Ishikawa (cell line): ENCODE measurements at regions not wholly inside any gene's neighbourhood (a gene's known extent, or its start where the extent isn't known, plus 50 kb on each side); places are given as distances from the start of the nearest gene placed in this dataset.

Source experiments
- CEBPB ChIP-seq: IDR thresholded peaks from 2 replicates; pipeline ENCODE4 v1.6.1; 2012
- CREB1 ChIP-seq: IDR thresholded peaks from 2 replicates; pipeline ENCODE4 v1.6.1; 2012; ENCODE audit warnings: low read depth
- EGR1 ChIP-seq: IDR thresholded peaks from 2 replicates; pipeline ENCODE4 v1.6.1; 2012
- EP300 ChIP-seq: IDR thresholded peaks from 2 replicates; pipeline ENCODE4 v1.6.1; 2012; ENCODE audit warnings: borderline replicate concordance
- FOXM1 ChIP-seq: IDR thresholded peaks from 2 replicates; pipeline ENCODE4 v1.6.1; 2012; ENCODE audit warnings: low read depth, borderline replicate concordance
- MAX ChIP-seq: IDR thresholded peaks from 2 replicates; pipeline ENCODE4 v1.6.1; 2012
- NFIC ChIP-seq: IDR thresholded peaks from 2 replicates; pipeline ENCODE4 v1.6.1; 2012
- RAD21 ChIP-seq: IDR thresholded peaks from 2 replicates; pipeline ENCODE4 v1.6.1; 2012; ENCODE audit warnings: low read depth
- REST ChIP-seq: IDR thresholded peaks from 2 replicates; pipeline ENCODE4 v1.6.1; 2012; ENCODE audit warnings: low read depth, mild to moderate bottlenecking
- TAF1 ChIP-seq: IDR thresholded peaks from 2 replicates; pipeline ENCODE4 v1.6.1; 2012; ENCODE audit warnings: low read depth, mild to moderate bottlenecking
- TCF12 ChIP-seq: IDR thresholded peaks from 2 replicates; pipeline ENCODE4 v1.6.1; 2012; ENCODE audit warnings: low read depth
- TEAD4 ChIP-seq: IDR thresholded peaks from 2 replicates; pipeline ENCODE4 v1.6.1; 2012
- YY1 ChIP-seq: IDR thresholded peaks from 2 replicates; pipeline ENCODE4 v1.6.1; 2012; ENCODE audit warnings: low read depth
- ZBTB7A ChIP-seq: IDR thresholded peaks from 2 replicates; pipeline ENCODE4 v1.6.1; 2012; ENCODE audit warnings: low read depth
- TF ChIP-seq, protein P1 (sequence below): IDR thresholded peaks from 2 replicates; pipeline ENCODE4 v1.6.1; 2012

DNA sequence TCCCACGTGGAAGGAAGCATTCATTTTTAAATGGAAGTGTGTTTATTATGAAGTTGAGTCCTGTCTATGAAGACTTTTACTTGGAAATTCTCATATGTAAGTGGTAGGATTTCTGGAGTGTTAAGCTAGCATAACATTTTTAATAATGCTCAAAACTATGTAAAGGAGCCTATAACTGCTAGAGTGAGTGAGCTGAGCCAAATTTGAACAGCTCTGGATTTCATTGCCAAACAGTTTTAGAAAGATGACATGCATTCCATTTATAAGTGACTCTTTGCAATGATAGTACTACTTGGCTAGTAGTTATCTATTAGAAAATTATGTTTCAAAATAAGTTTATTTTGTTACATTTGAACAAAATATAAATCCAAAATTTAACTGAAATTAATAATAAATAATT lies 721.2 kb downstream of the LUZP2 start:
- TF ChIP-seq, protein P1, sequence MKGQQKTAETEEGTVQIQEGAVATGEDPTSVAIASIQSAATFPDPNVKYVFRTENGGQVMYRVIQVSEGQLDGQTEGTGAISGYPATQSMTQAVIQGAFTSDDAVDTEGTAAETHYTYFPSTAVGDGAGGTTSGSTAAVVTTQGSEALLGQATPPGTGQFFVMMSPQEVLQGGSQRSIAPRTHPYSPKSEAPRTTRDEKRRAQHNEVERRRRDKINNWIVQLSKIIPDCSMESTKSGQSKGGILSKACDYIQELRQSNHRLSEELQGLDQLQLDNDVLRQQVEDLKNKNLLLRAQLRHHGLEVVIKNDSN, result no peak
- TF ChIP-seq MAX (no peak), CEBPB (no peak), YY1 (no peak), CREB1 (no peak), ZBTB7A (no peak), TAF1 (no peak), RAD21 (no peak)

GRCh38 chr11:25225078-25225477 lies 728.2 kb downstream of the LUZP2 start:
- no peak for TF ChIP-seq NFIC
- no peak for TF ChIP-seq ZBTB7A
- TF ChIP-seq, protein P1, result no peak
- TF ChIP-seq RAD21, result no peak
- TF ChIP-seq TCF12, result no peak
- TF ChIP-seq CREB1, result no peak
- no peak for TF ChIP-seq EP300
- TF ChIP-seq EGR1, result no peak
- TF ChIP-seq MAX, result no peak
- no peak for TF ChIP-seq YY1
- TF ChIP-seq TEAD4, result no peak
- no peak for TF ChIP-seq TAF1
- TF ChIP-seq REST, result no peak
- TF ChIP-seq CEBPB, result no peak
- TF ChIP-seq FOXM1, result no peak

GRCh38 chr11:25242928-25243327 lies 746.1 kb downstream of the LUZP2 start:
- TF ChIP-seq ZBTB7A, result no peak
- TF ChIP-seq CREB1, result no peak
- no peak for TF ChIP-seq EP300
- TF ChIP-seq, protein P1, result no peak
- no peak for TF ChIP-seq RAD21
- TF ChIP-seq EGR1, result no peak
- TF ChIP-seq TCF12, result no peak
- TF ChIP-seq TEAD4, result no peak
- TF ChIP-seq FOXM1, result no peak
- no peak for TF ChIP-seq CEBPB
- TF ChIP-seq REST, result no peak
- no peak for TF ChIP-seq MAX
- TF ChIP-seq YY1, result no peak
- TF ChIP-seq NFIC, result no peak
- TF ChIP-seq TAF1, result no peak

- TF ChIP-seq MAX (no peak), EGR1 (no peak)
Observed at GRCh38 chr11:25244126-25244525, 747.3 kb downstream of the LUZP2 start.

DNA sequence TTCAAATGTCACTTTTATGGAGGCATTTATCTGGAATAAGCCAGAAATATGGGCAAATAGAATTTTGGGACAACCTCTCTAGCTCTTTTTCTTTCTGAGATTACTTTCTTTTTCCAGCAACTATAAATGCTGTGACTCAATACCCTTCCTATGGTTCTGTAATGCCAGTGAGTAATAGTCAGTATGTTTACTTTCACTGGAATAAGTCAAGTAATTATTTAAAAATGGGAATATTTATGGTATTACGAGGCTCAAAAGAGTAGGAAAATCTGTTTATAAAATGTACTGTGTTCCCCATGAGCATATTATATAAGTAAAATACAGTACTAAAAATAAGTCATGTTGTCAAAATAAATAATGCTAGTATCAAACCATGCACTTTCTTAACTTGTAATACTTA lies 750.5 kb downstream of the LUZP2 start:
- no peak for TF ChIP-seq REST
- TF ChIP-seq FOXM1, result no peak
